ENCODE measurements at regions not wholly inside any gene's neighbourhood (a gene's known extent, or its start where the extent isn't known, plus 50 kb on each side); places are given as distances from the start of the nearest gene placed in this dataset.

- Mint-ChIP-seq H3K4me1 (peaks cover 16% of the 10 kb centered on the region), H3K27me3 (ENCODE audit: low read depth) (peaks cover 23% of the 10 kb centered on the region), H3K36me3 (no peaks in the 10 kb centered on the region), H3K4me3 (no peak overlapping the region), H3K9me3 (no peaks in the 10 kb centered on the region), H3K27ac (no peak overlapping the region)
- ATAC-seq (no peak), DNase-seq (ENCODE audit: low spot score) (no peak)
- POLR2A ChIA-PET: no interaction called here
- no peak for TF ChIP-seq ZNF232 (CRISPR knock-in tag; IDR thresholded peaks at IDR 0.05)
- TF ChIP-seq MYBL2 (CRISPR knock-in tag; IDR thresholded peaks at IDR 0.05): no peak
- TF ChIP-seq EMX1 (CRISPR knock-in tag; IDR thresholded peaks at IDR 0.05): no peak
- no peak for TF ChIP-seq ZNF512 (CRISPR knock-in tag; IDR thresholded peaks at IDR 0.05; ENCODE audit: borderline replicate concordance)
- no peak for TF ChIP-seq ZNF416 (CRISPR knock-in tag; IDR thresholded peaks at IDR 0.05)
- no peak for TF ChIP-seq ZNF396 (CRISPR knock-in tag; IDR thresholded peaks at IDR 0.05; ENCODE audit: borderline replicate concordance)
- TF ChIP-seq OVOL2 (CRISPR knock-in tag; IDR thresholded peaks at IDR 0.05; ENCODE audit: borderline replicate concordance): no peak
- TF ChIP-seq HMGA2 (CRISPR knock-in tag; IDR thresholded peaks at IDR 0.05): no peak
- CTCF ChIA-PET: interaction anchor here (1.6 kb wide), 1 partner anchor 111 kb away, joined by 9 read pairs; no protein-coding TSS in a partner anchor
Observed at GRCh38 chr1:214220891-214221290, 60.1 kb upstream of the SMYD2 start.

- Mint-ChIP-seq H3K4me3 (peak overlapping the region; percentile 63), H3K27me3 (ENCODE audit: low read depth) (peaks cover 27% of the 10 kb centered on the region), H3K9me3 (no peaks in the 10 kb centered on the region), H3K4me1 (peaks cover 27% of the 10 kb centered on the region), H3K36me3 (no peaks in the 10 kb centered on the region), H3K27ac (no peak overlapping the region)
- ATAC-seq (peak; percentile 85), DNase-seq (ENCODE audit: low spot score) (no peak)
- POLR2A ChIA-PET: no interaction called here
- CTCF ChIA-PET: interaction anchor here (1.0 to 3.7 kb wide), 6 partner anchors 9 to 108 kb away, joined by 3 to 41 read pairs (median 16); no protein-coding TSS in a partner anchor
- TF ChIP-seq TP53 (CRISPR knock-in tag; IDR thresholded peaks at IDR 0.05) (no peak), NFATC4 (CRISPR knock-in tag; IDR thresholded peaks at IDR 0.05) (no peak), MAX (CRISPR knock-in tag; IDR thresholded peaks at IDR 0.05) (peak; percentile 85), NR2C2 (CRISPR knock-in tag; IDR thresholded peaks at IDR 0.05) (no peak), ZNF423 (CRISPR knock-in tag; IDR thresholded peaks at IDR 0.05) (no peak), ZNF138 (CRISPR knock-in tag; conservative IDR thresholded peaks at IDR 0.05) (no peak), ZNF281 (CRISPR knock-in tag; IDR thresholded peaks at IDR 0.05) (no peak), ZNF121 (CRISPR knock-in tag; IDR thresholded peaks at IDR 0.05) (0 out of 2 replicates have a peak, but pooled peaks have one; percentile 37), TCF7 (CRISPR knock-in tag; IDR thresholded peaks at IDR 0.05; ENCODE audit: low read depth) (no peak), ZNF232 (CRISPR knock-in tag; IDR thresholded peaks at IDR 0.05) (peak; percentile 48; the same call in 1 of the 2 replicates), ZNF263 (CRISPR knock-in tag; IDR thresholded peaks at IDR 0.05; ENCODE audit: low read depth) (peak; percentile 49; the same call in 1 of the 2 replicates), SMAD3 (CRISPR knock-in tag; IDR thresholded peaks at IDR 0.05; ENCODE audit: borderline replicate concordance) (no peak), USF2 (CRISPR knock-in tag; IDR thresholded peaks at IDR 0.05) (peak; percentile 77), ETV6 (CRISPR knock-in tag; IDR thresholded peaks at IDR 0.05) (peak; percentile 30; the same call in 1 of the 2 replicates), USF1 (CRISPR knock-in tag; IDR thresholded peaks at IDR 0.05) (peak; percentile 80), E2F1 (CRISPR knock-in tag; IDR thresholded peaks at IDR 0.05) (no peak)
Observed at GRCh38 chr1:214224611-214225354, 56.2 kb upstream of the SMYD2 start.

All from WTC11 (cell line).